ENCODE measurements at regions not wholly inside any gene's neighbourhood (a gene's known extent, or its start where the extent isn't known, plus 50 kb on each side); places are given as distances from the start of the nearest gene placed in this dataset.

- TF ChIP-seq TCF7 (IDR thresholded peaks at IDR 0.05; ENCODE audit: borderline replicate concordance) (no peak), NR2C1 (IDR thresholded peaks at IDR 0.05) (no peak), IRF5 (IDR thresholded peaks at IDR 0.05; ENCODE audit: borderline replicate concordance) (no peak), ZNF207 (IDR thresholded peaks at IDR 0.05; ENCODE audit: borderline replicate concordance) (no peak), ATF3 (IDR thresholded peaks at IDR 0.05; ENCODE audit: borderline replicate concordance, extremely low read depth, low read depth, low read length) (no peak), MTA3 (IDR thresholded peaks at IDR 0.05; ENCODE audit: borderline replicate concordance, low read length) (no peak), PBX3 (IDR thresholded peaks at IDR 0.05; ENCODE audit: insufficient replicate concordance, low read depth, low read length) (no peak), IKZF1 (conservative IDR thresholded peaks at IDR 0.05) (no peak), CREM (IDR thresholded peaks at IDR 0.05; ENCODE audit: low read depth) (no peak)
Measured at GRCh38 chr13:38618881-38619280, 68.0 kb upstream of the FREM2 start (continued).

GRCh38 chr13:38620876-38621275 is 66.0 kb upstream of the FREM2 start:
- FAIRE-seq: no peak
- SMC1A ChIA-PET (ENCODE audit: uncharacterized antibody, unreplicated experiment): no interaction called here
- Histone ChIP-seq H3K27me3 (replicated peaks in 1 of 2; ENCODE audit: control insufficient read depth in 2 of 2, insufficient read depth in 2 of 2, low read length in 1 of 2) (no peaks in the 10 kb centered on the region), H3K27ac (ENCODE audit: control insufficient read depth, insufficient read depth) (no peak overlapping the region), H3K9ac (ENCODE audit: control insufficient read depth, insufficient read depth, low read length) (no peak overlapping the region), H4K20me1 (ENCODE audit: control insufficient read depth, insufficient read depth) (no peaks in the 10 kb centered on the region), H3K9me3 (replicated peaks; ENCODE audit: control insufficient read depth, insufficient read depth, low read length) (no peaks in the 10 kb centered on the region), H3K4me3 (no peak overlapping the region), H3K4me2 (ENCODE audit: control insufficient read depth, insufficient read depth) (no peak overlapping the region), H3K79me2 (ENCODE audit: control insufficient read depth, insufficient read depth, low read length) (no peaks in the 10 kb centered on the region), H3K36me3 (ENCODE audit: control insufficient read depth in 2 of 2, insufficient read depth in 2 of 2, low read length in 1 of 2) (no peaks in the 10 kb centered on the region), H2AFZ (ENCODE audit: control insufficient read depth, low read depth, low read length) (no peak overlapping the region), H3K4me1 (ENCODE audit: control insufficient read depth, insufficient read depth, low read length) (no peaks in the 10 kb centered on the region)
- POLR2A ChIA-PET: no interaction called here
- WGBS (ENCODE audit: insufficient coverage, insufficient replicate concordance, low lambda C conversion rate, missing lambda C conversion rate): 30% methylated on average over 4 of the region's 4 CpGs
- no peak for DNase-seq (ENCODE audit: low read depth, low spot score)
- no TSS peak for BruUV-seq (replicated peaks)
- RAD21 ChIA-PET (ENCODE audit: unreplicated experiment): no interaction called here
- in situ Hi-C loops (cut with MboI) (no loop called here), intact Hi-C loops (cut with micrococcal nuclease; ENCODE audit: unreplicated experiment) (no loop called here)
- CTCF ChIA-PET: no interaction called here
- ATAC-seq: no peak
- TF ChIP-seq REST (IDR thresholded peaks at IDR 0.05; ENCODE audit: low read depth, low read length) (no peak), CUX1 (IDR thresholded peaks at IDR 0.05; ENCODE audit: insufficient replicate concordance, low read depth, low read length) (no peak), ZZZ3 (IDR thresholded peaks at IDR 0.05; ENCODE audit: control insufficient read depth, insufficient read length, low read depth) (no peak)

Measured in GM12878 (cell line).